GM12891 (cell line): ENCODE measurements at regions not wholly inside any gene's neighbourhood (a gene's known extent, or its start where the extent isn't known, plus 50 kb on each side); places are given as distances from the start of the nearest gene placed in this dataset.

ENCODE experiments used
- POLR2A ChIP-seq: IDR thresholded peaks from 2 replicates; pipeline ENCODE4 v1.6.1; 2011; ENCODE audit warnings: low read depth, low read length, control low read depth
- POLR2AphosphoS5 ChIP-seq: IDR thresholded peaks from 2 replicates; pipeline ENCODE4 v1.6.1; 2011; ENCODE audit warnings: low read depth, low read length, control low read depth

DNA sequence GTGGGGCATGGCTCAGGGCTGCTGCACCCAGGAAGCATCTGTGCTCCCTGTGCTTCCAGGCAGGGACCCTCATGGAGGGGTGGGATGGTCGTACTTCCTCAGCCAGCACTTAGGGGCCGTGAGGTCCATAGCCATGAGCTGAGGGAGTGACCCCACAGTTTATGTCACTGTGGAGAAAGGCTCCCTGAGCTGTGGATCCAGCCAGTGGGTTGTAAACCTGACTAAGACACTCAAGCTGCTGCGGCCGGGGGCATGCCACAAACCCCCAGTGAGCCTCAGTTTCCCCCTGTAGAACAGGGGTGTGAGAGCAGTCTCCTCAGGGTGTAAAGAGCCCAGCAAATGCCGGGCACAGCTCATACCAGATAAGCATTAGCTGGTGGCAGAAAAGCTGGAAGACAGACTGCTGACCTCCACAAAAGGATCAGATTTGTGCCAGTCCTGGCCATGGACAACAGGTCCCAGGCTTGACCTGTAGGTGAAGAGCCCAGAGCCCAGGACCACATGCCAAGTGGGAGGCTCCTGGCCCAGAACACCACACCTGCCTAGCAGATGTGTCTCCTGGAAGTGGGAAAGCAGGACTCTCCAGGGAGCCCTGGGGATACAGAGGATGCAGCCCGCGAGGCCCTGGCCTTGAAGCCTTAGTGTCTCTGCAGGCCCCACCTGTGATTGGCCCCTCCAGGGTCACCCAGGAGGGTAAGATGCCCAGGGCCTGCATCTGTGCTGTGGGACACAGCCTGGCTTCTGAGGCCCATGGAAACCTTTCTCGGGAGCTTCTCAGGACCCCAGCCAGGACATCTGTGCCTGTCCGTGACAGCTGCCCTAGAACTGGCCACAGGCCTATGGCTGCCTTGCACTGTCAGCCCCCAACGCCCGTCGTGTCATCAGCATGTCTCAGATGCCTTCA is 78.1 kb upstream of the RET start:
- TF ChIP-seq POLR2A (no peak), POLR2AphosphoS5 (no peak)
